H1 (cell line): ENCODE measurements at regions not wholly inside any gene's neighbourhood (a gene's known extent, or its start where the extent isn't known, plus 50 kb on each side); places are given as distances from the start of the nearest gene placed in this dataset.

Experiments
- CTCF ChIA-PET: fragments of 300-600 bp; sonication (Branson Sonifier 250); formaldehyde crosslinking; loops from one replicate; lab custom pipeline; 2021; ENCODE audit not compliant: partially characterized antibody; lab: Charles Lee
- POLR2A ChIA-PET: fragments of 300-600 bp; sonication (Branson Sonifier 250); formaldehyde crosslinking; loops from one replicate; lab custom pipeline; 2021; ENCODE audit warnings: inconsistent platforms; ENCODE audit not compliant: partially characterized antibody; lab: Charles Lee
- DNase-seq, 2 experiments: peaks; one replicate each; pipeline versions ENCODE4 v3.0.0 to v3.0.0-alpha.2; 2010 to 2022; ENCODE audit warnings: low spot score in 2 of 2, low read depth in 1 of 2, mixed read lengths in 1 of 2
- FAIRE-seq: peaks from 2 replicates; lab custom pipeline; 2011; peaks lifted over from hg19 to GRCh38; lab: Jason Lieb, UNC
- H2AFZ ChIP-seq: 2 replicates; pipeline ENCODE4 v1.8.1; 2012; ENCODE audit warnings: low read length, inconsistent platforms
- H2AK5ac ChIP-seq: 2 replicates; pipeline ENCODE4 v1.6.1; 2013; ENCODE audit warnings: low read depth, low read length
- H2BK120ac ChIP-seq: replicated peaks from 2 replicates; pipeline ENCODE3; 2013; ENCODE audit warnings: low read depth, low read length, inconsistent platforms
- H2BK12ac ChIP-seq: 2 replicates; pipeline ENCODE4 v1.6.1; 2013; ENCODE audit warnings: low read depth, low read length
- H2BK15ac ChIP-seq: 2 replicates; pipeline ENCODE4 v1.6.1; 2013; ENCODE audit warnings: low read length
- H2BK20ac ChIP-seq: 2 replicates; pipeline ENCODE4 v1.6.1; 2013; ENCODE audit warnings: low read length
- H2BK5ac ChIP-seq: 2 replicates; pipeline ENCODE4 v1.6.1; 2013; ENCODE audit warnings: low read depth, low read length
- H3K14ac ChIP-seq: 2 replicates; pipeline ENCODE4 v1.6.1; 2013; ENCODE audit warnings: inconsistent platforms; ENCODE audit not compliant: insufficient read length
- H3K18ac ChIP-seq: 2 replicates; pipeline ENCODE4 v1.6.1; 2013; ENCODE audit warnings: low read length; ENCODE audit errors: extremely low read depth
- H3K23ac ChIP-seq: 2 replicates; pipeline ENCODE4 v1.6.1; 2013; ENCODE audit warnings: inconsistent platforms; ENCODE audit not compliant: insufficient read length
- H3K23me2 ChIP-seq: 2 replicates; pipeline ENCODE4 v1.6.1; 2013; ENCODE audit warnings: low read depth, low read length
- H3K27ac ChIP-seq: 2 replicates; pipeline ENCODE4 v1.6.1; 2011; ENCODE audit warnings: low read depth, low read length, inconsistent platforms
- H3K27me3 ChIP-seq, 4 experiments: replicated peaks in 1 of 4; 1 replicate in 1 of 4; 2 replicates in 3 of 4; pipeline versions ENCODE4 v1.6.1 to v1.8.1; 2011 to 2013; ENCODE audit warnings: low read length in 3 of 4, mild to moderate bottlenecking in 3 of 4, inconsistent platforms in 2 of 4, mixed read lengths in 2 of 4, moderate library complexity in 1 of 4; ENCODE audit not compliant: control insufficient read depth in 3 of 4, insufficient read depth in 3 of 4; ENCODE audit errors: extremely low read depth in 1 of 4
- H3K36me3 ChIP-seq, 4 experiments: 2 replicates each; pipeline versions ENCODE4 v1.6.1 to v1.8.1; 2011 to 2013; ENCODE audit warnings: mild to moderate bottlenecking in 4 of 4, low read length in 3 of 4, moderate library complexity in 2 of 4, control low read depth in 1 of 4, inconsistent platforms in 1 of 4; ENCODE audit not compliant: insufficient read depth in 4 of 4, control insufficient read depth in 2 of 4
- H3K4ac ChIP-seq: replicated peaks from 2 replicates; pipeline ENCODE3; 2013; ENCODE audit warnings: low read length, low read depth, mixed read lengths, inconsistent platforms; ENCODE audit not compliant: insufficient read length
- H3K4me1 ChIP-seq, 4 experiments: replicated peaks in 1 of 4; 1 replicate in 1 of 4; 2 replicates in 3 of 4; pipeline versions ENCODE4 v1.6.1 to v1.8.1; 2011 to 2013; ENCODE audit warnings: low read length in 3 of 4, inconsistent platforms in 2 of 4, mixed read lengths in 1 of 4; ENCODE audit not compliant: insufficient read depth in 4 of 4, control insufficient read depth in 3 of 4
- H3K4me2 ChIP-seq, 2 experiments: 2 replicates each; pipeline versions ENCODE4 v1.6.1 to v1.8.1; 2011 to 2013; ENCODE audit warnings: low read depth in 2 of 2, low read length in 2 of 2, control low read depth in 1 of 2, inconsistent platforms in 1 of 2, mild to moderate bottlenecking in 1 of 2; ENCODE audit not compliant: insufficient read depth in 1 of 2
- H3K4me3 ChIP-seq, 4 experiments: fragments of 200-600, 300-600 bp in 1 of 4; sonication (generic), shearing (Covaris generic), sonication (Bioruptor Twin) in 1 of 4; 2 replicates each; pipeline versions ENCODE4 v1.5.1 to v1.8.1; 2011 to 2016; ENCODE audit warnings: low read length in 4 of 4, low read depth in 3 of 4, control low read depth in 2 of 4, inconsistent platforms in 2 of 4, mild to moderate bottlenecking in 2 of 4, mixed read lengths in 1 of 4, moderate library complexity in 1 of 4; ENCODE audit not compliant: insufficient read depth in 2 of 4; ENCODE audit errors: extremely low read depth in 1 of 4
- H3K56ac ChIP-seq: replicated peaks from 2 replicates; pipeline ENCODE3; 2013; ENCODE audit warnings: low read depth, mild to moderate bottlenecking, mixed read lengths, low read length, inconsistent platforms; ENCODE audit not compliant: insufficient read length
- H3K79me1 ChIP-seq: 2 replicates; pipeline ENCODE4 v1.6.1; 2013; ENCODE audit warnings: low read depth, low read length, control low read depth
- H3K79me2 ChIP-seq, 2 experiments: 2 replicates each; pipeline versions ENCODE4 v1.6.1 to v1.8.1; 2012 to 2013; ENCODE audit warnings: low read length in 2 of 2, mild to moderate bottlenecking in 2 of 2, inconsistent platforms in 1 of 2; ENCODE audit not compliant: insufficient read depth in 2 of 2, control insufficient read depth in 1 of 2
- H3K9ac ChIP-seq, 4 experiments: replicated peaks in 1 of 4; 1 replicate in 1 of 4; 2 replicates in 3 of 4; pipeline versions ENCODE4 v1.6.1 to v1.8.1; 2011 to 2013; ENCODE audit warnings: low read depth in 3 of 4, low read length in 3 of 4, control low read depth in 2 of 4, mild to moderate bottlenecking in 2 of 4, moderate library complexity in 2 of 4, inconsistent platforms in 1 of 4; ENCODE audit errors: extremely low read depth in 1 of 4
- H3K9me3 ChIP-seq, 2 experiments: 2 replicates each; pipeline versions ENCODE4 v1.6.1 to v1.8.1; 2012 to 2013; ENCODE audit warnings: mild to moderate bottlenecking in 2 of 2, moderate library complexity in 2 of 2, control low read depth in 1 of 2, inconsistent platforms in 1 of 2, low read depth in 1 of 2, low read length in 1 of 2, mixed read lengths in 1 of 2; ENCODE audit not compliant: insufficient read depth in 2 of 2
- H4K20me1 ChIP-seq, 2 experiments: replicated peaks in 1 of 2; 2 replicates each; pipeline versions ENCODE3 to v1.8.1; 2011 to 2013; ENCODE audit warnings: inconsistent platforms in 2 of 2, low read length in 2 of 2, mild to moderate bottlenecking in 1 of 2; ENCODE audit not compliant: insufficient read depth in 2 of 2, control insufficient read depth in 1 of 2
- H4K5ac ChIP-seq: 2 replicates; pipeline ENCODE4 v1.6.1; 2013; ENCODE audit warnings: low read length, low read depth, mixed read lengths, inconsistent platforms; ENCODE audit not compliant: insufficient read length
- H4K8ac ChIP-seq: 2 replicates; pipeline ENCODE4 v1.8.0; 2013; ENCODE audit warnings: mild to moderate bottlenecking, moderate library complexity, low read length, inconsistent platforms; ENCODE audit not compliant: insufficient read depth; ENCODE audit errors: extremely low read depth
- H4K91ac ChIP-seq: replicated peaks from 2 replicates; pipeline ENCODE3; 2013; ENCODE audit warnings: low read length, mixed read lengths, inconsistent platforms; ENCODE audit not compliant: insufficient read length
- BRCA1 ChIP-seq: IDR thresholded peaks from 2 replicates; pipeline ENCODE4 v1.6.1; 2012; ENCODE audit warnings: low read depth, low read length, improper control_type of control experiment
- CBX8 ChIP-seq: fragments of 300-800, 300-1000 bp; sonication (generic); IDR thresholded peaks from 2 replicates; pipeline ENCODE4 v1.7.1; 2016; ENCODE audit warnings: low read depth, low read length, borderline replicate concordance
- EP300 ChIP-seq, 2 experiments: IDR thresholded peaks; 1 replicate in 1 of 2; 2 replicates in 1 of 2; pipeline ENCODE4 v1.6.1; 2011 to 2012; ENCODE audit warnings: low read depth in 2 of 2, low read length in 2 of 2, mild to moderate bottlenecking in 2 of 2, borderline replicate concordance in 1 of 2, inconsistent platforms in 1 of 2, moderate library complexity in 1 of 2
- EZH2 ChIP-seq: fragments of 200-600 bp; sonication (generic); IDR thresholded peaks from 2 replicates; pipeline ENCODE4 v1.7.1; 2012; ENCODE audit warnings: low read depth, mild to moderate bottlenecking, moderate library complexity, low read length, inconsistent platforms; ENCODE audit not compliant: severe bottlenecking
- HDAC2 ChIP-seq, 2 experiments: fragments of 300-600 bp in 1 of 2; sonication (generic) in 1 of 2; IDR thresholded peaks; 2 replicates each; pipeline ENCODE4 v1.6.1; 2011 to 2012; ENCODE audit warnings: low read depth in 2 of 2, low read length in 2 of 2, mild to moderate bottlenecking in 2 of 2, moderate library complexity in 2 of 2, borderline replicate concordance in 1 of 2, inconsistent platforms in 1 of 2
- HDAC6 ChIP-seq: IDR thresholded peaks from one replicate; pipeline ENCODE4 v1.7.1; 2012; ENCODE audit warnings: low read depth, mild to moderate bottlenecking, inconsistent platforms, low read length, moderate library complexity
- JUN ChIP-seq: IDR thresholded peaks from 2 replicates; pipeline ENCODE4 v1.6.1; 2011; ENCODE audit warnings: low read depth, mild to moderate bottlenecking, improper control_type of control experiment, low read length
- JUND ChIP-seq: IDR thresholded peaks from 2 replicates; pipeline ENCODE4 v1.6.1; 2011; ENCODE audit warnings: mild to moderate bottlenecking, improper control_type of control experiment, low read length
- NANOG ChIP-seq: IDR thresholded peaks from 2 replicates; pipeline ENCODE4 v1.6.1; 2011; ENCODE audit warnings: low read length, low read depth, mild to moderate bottlenecking, inconsistent platforms; ENCODE audit not compliant: insufficient read depth, poor library complexity, severe bottlenecking
- RAD21 ChIP-seq, 2 experiments: IDR thresholded peaks in 1 of 2; conservative IDR thresholded peaks in 1 of 2; 2 replicates each; pipeline ENCODE4 v1.6.1; 2011; ENCODE audit warnings: low read depth in 2 of 2, low read length in 2 of 2, improper control_type of control experiment in 1 of 2, inconsistent platforms in 1 of 2, mild to moderate bottlenecking in 1 of 2, moderate library complexity in 1 of 2
- RBBP5 ChIP-seq: IDR thresholded peaks from 2 replicates; pipeline ENCODE4 v1.7.1; 2012; ENCODE audit warnings: low read depth, mild to moderate bottlenecking, inconsistent platforms, low read length, moderate library complexity, borderline replicate concordance
- SIRT6 ChIP-seq: IDR thresholded peaks from one replicate; pipeline ENCODE4 v1.7.1; 2012; ENCODE audit warnings: low read length, inconsistent platforms
- SP2 ChIP-seq: IDR thresholded peaks from 2 replicates; pipeline ENCODE4 v1.6.1; 2012; ENCODE audit warnings: mild to moderate bottlenecking, low read length, inconsistent platforms
- TBP ChIP-seq: IDR thresholded peaks from 2 replicates; pipeline ENCODE4 v1.6.1; 2011; ENCODE audit warnings: low read depth, low read length, improper control_type of control experiment
- ZNF274 ChIP-seq: IDR thresholded peaks from 2 replicates; pipeline ENCODE4 v1.7.0; 2012; ENCODE audit warnings: low read length, borderline replicate concordance; ENCODE audit errors: extremely low read depth
- WGBS, 2 experiments: shearing (Covaris generic) in 1 of 2; methylation state at CpG; one replicate each; pipeline versions ENCODE4 v1.1.6 to v1.1.7; 2013 to 2015; ENCODE audit warnings: low lambda C conversion rate in 2 of 2, mixed read lengths in 2 of 2, inconsistent platforms in 1 of 2, low coverage in 1 of 2, missing lambda C conversion rate in 1 of 2; ENCODE audit not compliant: insufficient replicate concordance in 2 of 2, insufficient coverage in 1 of 2, insufficient read length in 1 of 2; ENCODE audit errors: extremely low coverage in 1 of 2, missing lambda C conversion rate in 1 of 2; 5-methylcytosine and 5-hydroxymethylcytosine counted together

GRCh38 chrX:8907688-8908087, 106.5 kb upstream of the FAM9A start:
- Histone ChIP-seq H2AK5ac (no peak overlapping the region), H3K23ac (no peak overlapping the region), H3K9ac (no peak overlapping the region), H3K23me2 (no peaks in the 10 kb centered on the region), H3K36me3 (no peaks in the 10 kb centered on the region), H4K20me1 (no peaks in the 10 kb centered on the region), H3K27ac (no peak overlapping the region), H3K79me2 (no peaks in the 10 kb centered on the region), H2BK15ac (no peak overlapping the region), H3K27me3 (no peaks in the 10 kb centered on the region), H3K4me2 (no peak overlapping the region), H3K56ac (no peak overlapping the region), H3K14ac (no peak overlapping the region), H3K4me1 (no peaks in the 10 kb centered on the region), H4K8ac (no peak overlapping the region), H3K4me3 (no peak overlapping the region), H2BK120ac (no peak overlapping the region), H4K5ac (no peak overlapping the region), H2AFZ (no peak overlapping the region), H2BK20ac (no peak overlapping the region), H3K79me1 (no peaks in the 10 kb centered on the region), H4K91ac (no peak overlapping the region), H3K4ac (no peak overlapping the region), H2BK5ac (no peak overlapping the region), H3K9me3 (no peaks in the 10 kb centered on the region), H3K18ac (no peak overlapping the region), H2BK12ac (no peak overlapping the region)
- ChIA-PET POLR2A (no interaction called here), CTCF (no interaction called here)
- FAIRE-seq (no peak), DNase-seq (no peak)
- WGBS, 2 experiments: 70% methylated on average over 2 of the region's 2 CpGs; no CpG with 5 or more reads in 1 of the 2 experiments
- TF ChIP-seq HDAC2 (IDR thresholded peaks at IDR 0.05; ENCODE audit: borderline replicate concordance in 1 of 2, low read depth in 2 of 2, low read length in 2 of 2) (no peak), ZNF274 (no peak), SP2 (no peak), EP300 (IDR thresholded peaks at IDR 0.05; ENCODE audit: borderline replicate concordance in 1 of 2, low read depth in 2 of 2, low read length in 2 of 2) (no peak), BRCA1 (no peak), NANOG (no peak), RBBP5 (no peak), JUND (no peak), SIRT6 (no peak), RAD21 (IDR thresholded peaks at IDR 0.05 in 1 of 2, conservative IDR thresholded peaks at IDR 0.05 in 1 of 2; ENCODE audit: low read depth in 2 of 2, low read length in 2 of 2) (no peak), TBP (no peak), HDAC6 (no peak), CBX8 (no peak), JUN (no peak), EZH2 (no peak)
